ENCODE measurements at regions not wholly inside any gene's neighbourhood (a gene's known extent, or its start where the extent isn't known, plus 50 kb on each side); places are given as distances from the start of the nearest gene placed in this dataset.

DNA sequence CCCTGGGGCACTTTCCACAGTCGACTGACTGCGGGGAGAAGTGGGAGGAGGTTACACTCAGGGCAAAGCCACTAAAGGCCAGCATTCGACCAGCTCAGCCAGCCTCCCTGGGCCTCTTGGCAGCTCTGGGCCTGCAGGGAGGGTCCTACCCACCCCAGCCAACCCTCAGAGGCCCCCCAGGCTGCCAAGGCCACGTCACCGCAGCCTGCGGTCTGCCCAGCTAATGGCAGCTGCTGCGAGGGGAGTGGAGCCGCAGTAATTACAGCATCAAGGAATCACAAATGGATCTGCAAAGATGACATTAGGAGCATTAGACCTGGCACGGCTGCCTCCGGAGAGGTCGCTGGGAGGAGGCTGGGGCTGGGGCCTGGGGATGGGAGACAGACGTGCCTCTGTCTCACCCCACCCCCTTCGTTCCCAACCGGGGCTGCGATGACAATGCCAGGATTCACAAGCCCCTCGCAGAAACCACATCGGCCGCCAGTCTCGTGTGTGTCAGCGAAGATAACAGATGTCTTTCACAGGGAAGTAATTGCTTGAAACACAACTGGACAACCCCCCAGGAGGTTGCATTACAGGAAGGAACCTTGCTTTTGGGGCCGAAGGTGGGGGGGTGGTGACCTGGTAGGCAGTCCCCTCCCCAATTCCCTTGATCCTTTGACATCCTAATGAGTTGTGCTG, 367.6 kb downstream of the BCOR start:
- H3K9me3 ChIP-seq (ENCODE audit: low read length) = no peaks in the 10 kb centered on the region
- no peaks in the 10 kb centered on the region for H4K20me1 ChIP-seq (ENCODE audit: insufficient read depth)
- H3K4me2 ChIP-seq (ENCODE audit: low read length) = no peak overlapping the region
- H3F3A ChIP-seq (ENCODE audit: insufficient read depth, low read length, poor library complexity, severe bottlenecking) = no peaks in the 10 kb centered on the region
- H3K27ac ChIP-seq (ENCODE audit: low read length) = peak overlapping the region; percentile 72
- H3K27me3 ChIP-seq (ENCODE audit: insufficient read depth, low read depth, low read length) = no peaks in the 10 kb centered on the region
- no peaks in the 10 kb centered on the region for H3K79me2 ChIP-seq (replicated peaks; ENCODE audit: insufficient read depth, low read length)
- no peak overlapping the region for H2AFZ ChIP-seq (ENCODE audit: low read depth, low read length)
- no peaks in the 10 kb centered on the region for H3K9me2 ChIP-seq (ENCODE audit: insufficient read depth, low read length)
- H3K36me3 ChIP-seq (ENCODE audit: insufficient read depth, low read length) = no peaks in the 10 kb centered on the region
- peak overlapping the region; percentile 38 for H3K4me3 ChIP-seq (ENCODE audit: low read length)
- peak overlapping the region; percentile 47 for H3K9ac ChIP-seq (ENCODE audit: low read length)
- TF ChIP-seq RAD21 (conservative IDR thresholded peaks at IDR 0.05) (peak; percentile 4), POLR2AphosphoS5 (IDR thresholded peaks at IDR 0.05) (no peak)

DNA sequence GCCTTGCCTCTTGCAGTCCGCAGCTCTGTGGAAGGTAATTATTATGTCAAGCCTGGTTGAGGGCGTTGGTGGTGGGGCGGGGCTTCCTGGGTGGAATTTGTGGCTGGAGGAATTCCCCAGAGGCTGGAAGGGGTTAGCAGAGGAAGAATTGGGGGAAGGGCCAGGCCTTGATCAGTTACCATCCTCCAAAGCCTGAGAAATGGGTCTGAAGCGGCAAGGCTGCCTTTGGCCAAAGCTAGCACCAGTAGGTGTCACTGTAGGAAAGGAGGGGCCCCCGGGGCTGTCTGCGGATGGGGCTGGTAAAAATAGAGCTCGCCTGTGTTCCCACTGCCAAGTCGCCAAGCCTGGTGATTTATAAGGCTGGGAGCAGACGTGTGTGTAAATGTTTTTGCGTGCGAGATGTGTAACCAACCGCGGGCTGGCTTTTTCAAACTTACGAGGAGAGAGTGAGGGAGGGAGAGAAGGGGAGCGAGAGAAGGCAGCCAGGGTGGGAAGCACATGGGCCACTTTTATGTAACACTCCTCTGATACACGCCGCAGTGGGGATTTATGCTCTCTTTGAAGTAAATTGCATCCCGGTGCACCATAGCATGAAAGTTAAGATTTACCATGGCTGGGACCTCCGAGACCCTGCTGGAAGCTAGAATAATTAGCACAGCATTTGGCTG, 367.0 kb downstream of the BCOR start:
- Histone ChIP-seq H3K9me3 (ENCODE audit: low read length) (no peaks in the 10 kb centered on the region), H3K79me2 (replicated peaks; ENCODE audit: insufficient read depth, low read length) (no peaks in the 10 kb centered on the region), H2AFZ (ENCODE audit: low read depth, low read length) (no peak overlapping the region), H3K27ac (ENCODE audit: low read length) (peak overlapping the region; percentile 72), H3K4me3 (ENCODE audit: low read length) (peak overlapping the region; percentile 38), H4K20me1 (ENCODE audit: insufficient read depth) (no peaks in the 10 kb centered on the region), H3K9me2 (ENCODE audit: insufficient read depth, low read length) (no peaks in the 10 kb centered on the region), H3K4me2 (ENCODE audit: low read length) (no peak overlapping the region), H3F3A (ENCODE audit: insufficient read depth, low read length, poor library complexity, severe bottlenecking) (no peaks in the 10 kb centered on the region), H3K9ac (ENCODE audit: low read length) (peak overlapping the region; percentile 47), H3K27me3 (ENCODE audit: insufficient read depth, low read depth, low read length) (no peaks in the 10 kb centered on the region), H3K36me3 (ENCODE audit: insufficient read depth, low read length) (no peaks in the 10 kb centered on the region)
- TF ChIP-seq EZH2 (IDR thresholded peaks at IDR 0.05; ENCODE audit: borderline replicate concordance, insufficient read depth, low read length, poor library complexity, severe bottlenecking) (no peak), SMC3 (conservative IDR thresholded peaks at IDR 0.05; ENCODE audit: poor library complexity) (no peak), MXI1 (conservative IDR thresholded peaks at IDR 0.05; ENCODE audit: poor library complexity, severe bottlenecking) (no peak), EP300 (conservative IDR thresholded peaks at IDR 0.05; ENCODE audit: poor library complexity, severe bottlenecking) (no peak), RAD21 (conservative IDR thresholded peaks at IDR 0.05) (peak; percentile 24), TAF1 (IDR thresholded peaks at IDR 0.05; ENCODE audit: low read depth) (no peak), POLR2AphosphoS5 (IDR thresholded peaks at IDR 0.05) (no peak)
- TF ChIP-seq, protein P1, sequence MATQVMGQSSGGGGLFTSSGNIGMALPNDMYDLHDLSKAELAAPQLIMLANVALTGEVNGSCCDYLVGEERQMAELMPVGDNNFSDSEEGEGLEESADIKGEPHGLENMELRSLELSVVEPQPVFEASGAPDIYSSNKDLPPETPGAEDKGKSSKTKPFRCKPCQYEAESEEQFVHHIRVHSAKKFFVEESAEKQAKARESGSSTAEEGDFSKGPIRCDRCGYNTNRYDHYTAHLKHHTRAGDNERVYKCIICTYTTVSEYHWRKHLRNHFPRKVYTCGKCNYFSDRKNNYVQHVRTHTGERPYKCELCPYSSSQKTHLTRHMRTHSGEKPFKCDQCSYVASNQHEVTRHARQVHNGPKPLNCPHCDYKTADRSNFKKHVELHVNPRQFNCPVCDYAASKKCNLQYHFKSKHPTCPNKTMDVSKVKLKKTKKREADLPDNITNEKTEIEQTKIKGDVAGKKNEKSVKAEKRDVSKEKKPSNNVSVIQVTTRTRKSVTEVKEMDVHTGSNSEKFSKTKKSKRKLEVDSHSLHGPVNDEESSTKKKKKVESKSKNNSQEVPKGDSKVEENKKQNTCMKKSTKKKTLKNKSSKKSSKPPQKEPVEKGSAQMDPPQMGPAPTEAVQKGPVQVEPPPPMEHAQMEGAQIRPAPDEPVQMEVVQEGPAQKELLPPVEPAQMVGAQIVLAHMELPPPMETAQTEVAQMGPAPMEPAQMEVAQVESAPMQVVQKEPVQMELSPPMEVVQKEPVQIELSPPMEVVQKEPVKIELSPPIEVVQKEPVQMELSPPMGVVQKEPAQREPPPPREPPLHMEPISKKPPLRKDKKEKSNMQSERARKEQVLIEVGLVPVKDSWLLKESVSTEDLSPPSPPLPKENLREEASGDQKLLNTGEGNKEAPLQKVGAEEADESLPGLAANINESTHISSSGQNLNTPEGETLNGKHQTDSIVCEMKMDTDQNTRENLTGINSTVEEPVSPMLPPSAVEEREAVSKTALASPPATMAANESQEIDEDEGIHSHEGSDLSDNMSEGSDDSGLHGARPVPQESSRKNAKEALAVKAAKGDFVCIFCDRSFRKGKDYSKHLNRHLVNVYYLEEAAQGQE (IDR thresholded peaks at IDR 0.05; ENCODE audit: borderline replicate concordance) = no peak
- TF ChIP-seq, protein P2, sequence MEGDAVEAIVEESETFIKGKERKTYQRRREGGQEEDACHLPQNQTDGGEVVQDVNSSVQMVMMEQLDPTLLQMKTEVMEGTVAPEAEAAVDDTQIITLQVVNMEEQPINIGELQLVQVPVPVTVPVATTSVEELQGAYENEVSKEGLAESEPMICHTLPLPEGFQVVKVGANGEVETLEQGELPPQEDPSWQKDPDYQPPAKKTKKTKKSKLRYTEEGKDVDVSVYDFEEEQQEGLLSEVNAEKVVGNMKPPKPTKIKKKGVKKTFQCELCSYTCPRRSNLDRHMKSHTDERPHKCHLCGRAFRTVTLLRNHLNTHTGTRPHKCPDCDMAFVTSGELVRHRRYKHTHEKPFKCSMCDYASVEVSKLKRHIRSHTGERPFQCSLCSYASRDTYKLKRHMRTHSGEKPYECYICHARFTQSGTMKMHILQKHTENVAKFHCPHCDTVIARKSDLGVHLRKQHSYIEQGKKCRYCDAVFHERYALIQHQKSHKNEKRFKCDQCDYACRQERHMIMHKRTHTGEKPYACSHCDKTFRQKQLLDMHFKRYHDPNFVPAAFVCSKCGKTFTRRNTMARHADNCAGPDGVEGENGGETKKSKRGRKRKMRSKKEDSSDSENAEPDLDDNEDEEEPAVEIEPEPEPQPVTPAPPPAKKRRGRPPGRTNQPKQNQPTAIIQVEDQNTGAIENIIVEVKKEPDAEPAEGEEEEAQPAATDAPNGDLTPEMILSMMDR (IDR thresholded peaks at IDR 0.05; ENCODE audit: poor library complexity, severe bottlenecking) = peak; percentile 40
